GM18499 (cell line): ENCODE measurements at regions not wholly inside any gene's neighbourhood (a gene's known extent, or its start where the extent isn't known, plus 50 kb on each side); places are given as distances from the start of the nearest gene placed in this dataset.
"Not testable (repeated sequence)": the region's sequence is repeated elsewhere in the genome, so short reads cannot be mapped to it uniquely, and the experiment has no call there.

ENCODE experiments used
- ATAC-seq: cut with Tn5 transposase; IDR thresholded peaks from one replicate; pipeline ENCODE4 v1.9.1; 2021; ENCODE audit warnings: moderate number of reproducible peaks; ENCODE audit not compliant: insufficient read depth, unreplicated experiment

- no peak for ATAC-seq
Measured at GRCh38 chr10:26952094-26952493, 91.3 kb upstream of the ABI1 start.

- no peak for ATAC-seq
Measured at GRCh38 chr10:26951650-26952049, 90.9 kb upstream of the ABI1 start.

- ATAC-seq, result peak; percentile 52
Measured at GRCh38 chr10:26950934-26951333, 90.2 kb upstream of the ABI1 start.

GRCh38 chr10:26946102-26946811 lies 85.5 kb upstream of the ABI1 start:
- ATAC-seq, result no peak

GRCh38 chr10:26944261-26944882 lies 83.6 kb upstream of the ABI1 start:
- ATAC-seq, result no peak

GRCh38 chr10:26939962-26940354 lies 79.2 kb upstream of the ABI1 start:
- no peak for ATAC-seq

- ATAC-seq, result no peak
Measured at GRCh38 chr10:26939290-26939961, 78.7 kb upstream of the ABI1 start.

- no peak for ATAC-seq
Measured at GRCh38 chr10:26938578-26938977, 77.8 kb upstream of the ABI1 start.

GRCh38 chr10:26937371-26937770 lies 76.6 kb upstream of the ABI1 start:
- no peak for ATAC-seq

GRCh38 chr10:26934190-26934589 lies 73.4 kb upstream of the ABI1 start:
- ATAC-seq, result not testable (repeated sequence)

- ATAC-seq, result no peak
Measured at GRCh38 chr10:26932576-26932975, 71.8 kb upstream of the ABI1 start.

GRCh38 chr10:26931223-26931622 lies 70.5 kb upstream of the ABI1 start:
- no peak for ATAC-seq

GRCh38 chr10:26922824-26923223 lies 62.1 kb upstream of the ABI1 start:
- not testable (repeated sequence) for ATAC-seq

GRCh38 chr10:26919156-26919860 lies 58.5 kb upstream of the ABI1 start:
- not testable (repeated sequence) for ATAC-seq

GRCh38 chr10:26914898-26915297 lies 54.1 kb upstream of the ABI1 start:
- no peak for ATAC-seq

- peak; percentile 75 for ATAC-seq
Measured at GRCh38 chr10:26911811-26912461, 51.2 kb upstream of the ABI1 start.
